ENCODE measurements at regions not wholly inside any gene's neighbourhood (a gene's known extent, or its start where the extent isn't known, plus 50 kb on each side); places are given as distances from the start of the nearest gene placed in this dataset.
"Not testable (repeated sequence)": the region's sequence is repeated elsewhere in the genome, so short reads cannot be mapped to it uniquely, and the experiment has no call there.

GRCh38 chr16:11418506-11418905 lies 73.2 kb downstream of the RMI2 start:
- H3K4me3 ChIP-seq (ENCODE audit: low read length): no peak overlapping the region
- no peaks in the 10 kb centered on the region for H3K9me3 ChIP-seq (ENCODE audit: insufficient read depth, low read depth, low read length)
- no peak overlapping the region for H3K9ac ChIP-seq (ENCODE audit: low read depth, low read length)
- no peak overlapping the region for H3K27ac ChIP-seq (ENCODE audit: low read depth, low read length)
- H3K27me3 ChIP-seq (ENCODE audit: insufficient read depth, low read length): no peaks in the 10 kb centered on the region
- peaks cover 6% of the 10 kb centered on the region; the same call in 1 of the 2 replicates for H3K4me1 ChIP-seq (ENCODE audit: insufficient read depth, low read length)
- 93% methylated on average over 4 of the region's 4 CpGs for WGBS
- no peaks in the 10 kb centered on the region for H3K36me3 ChIP-seq (ENCODE audit: insufficient read depth, low read length)

GRCh38 chr16:11420067-11420466 lies 74.8 kb downstream of the RMI2 start:
- H3K9me3 ChIP-seq (ENCODE audit: insufficient read depth, low read depth, low read length); H3K4me1 ChIP-seq (ENCODE audit: insufficient read depth, low read length); H3K4me3 ChIP-seq (ENCODE audit: low read length); H3K9ac ChIP-seq (ENCODE audit: low read depth, low read length); H3K36me3 ChIP-seq (ENCODE audit: insufficient read depth, low read length); H3K27ac ChIP-seq (ENCODE audit: low read depth, low read length); H3K27me3 ChIP-seq (ENCODE audit: insufficient read depth, low read length): not testable (repeated sequence)
- no CpG with 5 or more reads among the region's 4 CpGs for WGBS

GRCh38 chr16:11420895-11421294 lies 75.6 kb downstream of the RMI2 start:
- Histone ChIP-seq H3K27ac (ENCODE audit: low read depth, low read length) (no peak overlapping the region), H3K4me3 (ENCODE audit: low read length) (no peak overlapping the region), H3K4me1 (ENCODE audit: insufficient read depth, low read length) (no peaks in the 10 kb centered on the region), H3K9ac (ENCODE audit: low read depth, low read length) (no peak overlapping the region), H3K27me3 (ENCODE audit: insufficient read depth, low read length) (no peaks in the 10 kb centered on the region), H3K9me3 (ENCODE audit: insufficient read depth, low read depth, low read length) (no peaks in the 10 kb centered on the region), H3K36me3 (ENCODE audit: insufficient read depth, low read length) (no peaks in the 10 kb centered on the region)
- WGBS: 97% methylated on average over 3 of the region's 3 CpGs

- H3K27me3 ChIP-seq (ENCODE audit: insufficient read depth, low read length): no peaks in the 10 kb centered on the region
- H3K4me3 ChIP-seq (ENCODE audit: low read length): no peak overlapping the region
- H3K4me1 ChIP-seq (ENCODE audit: insufficient read depth, low read length): peaks cover 3% of the 10 kb centered on the region; the same call in 1 of the 2 replicates
- 91% methylated on average over 26 of the region's 26 CpGs for WGBS
- H3K9ac ChIP-seq (ENCODE audit: low read depth, low read length): no peak overlapping the region
- no peak overlapping the region for H3K27ac ChIP-seq (ENCODE audit: low read depth, low read length)
- no peaks in the 10 kb centered on the region for H3K9me3 ChIP-seq (ENCODE audit: insufficient read depth, low read depth, low read length)
- H3K36me3 ChIP-seq (ENCODE audit: insufficient read depth, low read length): no peaks in the 10 kb centered on the region
Measured at GRCh38 chr16:11422381-11423314, 77.4 kb downstream of the RMI2 start.

GRCh38 chr16:11423315-11424117 lies 78.3 kb downstream of the RMI2 start:
- Histone ChIP-seq H3K4me3 (ENCODE audit: low read length) (no peak overlapping the region), H3K4me1 (ENCODE audit: insufficient read depth, low read length) (peaks cover 7% of the 10 kb centered on the region; the same call in 1 of the 2 replicates), H3K36me3 (ENCODE audit: insufficient read depth, low read length) (no peaks in the 10 kb centered on the region), H3K27ac (ENCODE audit: low read depth, low read length) (no peak overlapping the region), H3K27me3 (ENCODE audit: insufficient read depth, low read length) (no peaks in the 10 kb centered on the region), H3K9me3 (ENCODE audit: insufficient read depth, low read depth, low read length) (no peaks in the 10 kb centered on the region), H3K9ac (ENCODE audit: low read depth, low read length) (no peak overlapping the region)
- whole genome bisulfite sequencing: 93% methylated on average over 24 of the region's 24 CpGs

GRCh38 chr16:11424118-11424460 lies 78.8 kb downstream of the RMI2 start:
- Histone ChIP-seq H3K4me1 (ENCODE audit: insufficient read depth, low read length) (peaks cover 7% of the 10 kb centered on the region; the same call in 1 of the 2 replicates), H3K4me3 (ENCODE audit: low read length) (no peak overlapping the region), H3K9me3 (ENCODE audit: insufficient read depth, low read depth, low read length) (no peaks in the 10 kb centered on the region), H3K27me3 (ENCODE audit: insufficient read depth, low read length) (no peaks in the 10 kb centered on the region), H3K27ac (ENCODE audit: low read depth, low read length) (no peak overlapping the region), H3K9ac (ENCODE audit: low read depth, low read length) (no peak overlapping the region), H3K36me3 (ENCODE audit: insufficient read depth, low read length) (no peaks in the 10 kb centered on the region)
- WGBS: 94% methylated on average over 15 of the region's 15 CpGs

- H3K27me3 ChIP-seq (ENCODE audit: insufficient read depth, low read length): no peaks in the 10 kb centered on the region
- H3K4me1 ChIP-seq (ENCODE audit: insufficient read depth, low read length): peaks cover 7% of the 10 kb centered on the region; the same call in 1 of the 2 replicates
- H3K27ac ChIP-seq (ENCODE audit: low read depth, low read length): no peak overlapping the region
- no peak overlapping the region for H3K4me3 ChIP-seq (ENCODE audit: low read length)
- no peaks in the 10 kb centered on the region for H3K9me3 ChIP-seq (ENCODE audit: insufficient read depth, low read depth, low read length)
- no peak overlapping the region for H3K9ac ChIP-seq (ENCODE audit: low read depth, low read length)
- H3K36me3 ChIP-seq (ENCODE audit: insufficient read depth, low read length): no peaks in the 10 kb centered on the region
- 91% methylated on average over 14 of the region's 14 CpGs for WGBS
Measured at GRCh38 chr16:11425140-11425539, 79.9 kb downstream of the RMI2 start.

GRCh38 chr16:11428623-11428953 lies 83.3 kb downstream of the RMI2 start:
- Histone ChIP-seq H3K4me1 (ENCODE audit: insufficient read depth, low read length) (peaks cover 7% of the 10 kb centered on the region; the same call in 1 of the 2 replicates), H3K4me3 (ENCODE audit: low read length) (no peak overlapping the region), H3K36me3 (ENCODE audit: insufficient read depth, low read length) (no peaks in the 10 kb centered on the region), H3K27me3 (ENCODE audit: insufficient read depth, low read length) (no peaks in the 10 kb centered on the region), H3K9ac (ENCODE audit: low read depth, low read length) (no peak overlapping the region), H3K27ac (ENCODE audit: low read depth, low read length) (no peak overlapping the region), H3K9me3 (ENCODE audit: insufficient read depth, low read depth, low read length) (no peaks in the 10 kb centered on the region)
- 94% methylated on average over 3 of the region's 4 CpGs for WGBS

- WGBS: 87% methylated on average over 6 of the region's 6 CpGs
- H3K9ac ChIP-seq (ENCODE audit: low read depth, low read length): no peak overlapping the region
- H3K4me3 ChIP-seq (ENCODE audit: low read length): no peak overlapping the region
Measured at GRCh38 chr16:11429123-11429522, 83.9 kb downstream of the RMI2 start.

GRCh38 chr16:11429823-11430222 lies 84.6 kb downstream of the RMI2 start:
- peaks cover 7% of the 10 kb centered on the region; the same call in 1 of the 2 replicates for H3K4me1 ChIP-seq (ENCODE audit: insufficient read depth, low read length)
- WGBS: 88% methylated on average over 6 of the region's 6 CpGs

More at GRCh38 chr16:11429123-11429522, 83.9 kb downstream of the RMI2 start:
- H3K4me1 ChIP-seq (ENCODE audit: insufficient read depth, low read length): peaks cover 7% of the 10 kb centered on the region; the same call in 1 of the 2 replicates
- no peak overlapping the region for H3K27ac ChIP-seq (ENCODE audit: low read depth, low read length)
- no peaks in the 10 kb centered on the region for H3K36me3 ChIP-seq (ENCODE audit: insufficient read depth, low read length)
- no peaks in the 10 kb centered on the region for H3K9me3 ChIP-seq (ENCODE audit: insufficient read depth, low read depth, low read length)
- no peaks in the 10 kb centered on the region for H3K27me3 ChIP-seq (ENCODE audit: insufficient read depth, low read length)

GRCh38 chr16:11430601-11431317 lies 85.5 kb downstream of the RMI2 start:
- Histone ChIP-seq H3K27ac (ENCODE audit: low read depth, low read length) (no peak overlapping the region), H3K27me3 (ENCODE audit: insufficient read depth, low read length) (no peaks in the 10 kb centered on the region), H3K9ac (ENCODE audit: low read depth, low read length) (no peak overlapping the region), H3K36me3 (ENCODE audit: insufficient read depth, low read length) (no peaks in the 10 kb centered on the region), H3K4me1 (ENCODE audit: insufficient read depth, low read length) (peaks cover 7% of the 10 kb centered on the region; the same call in 1 of the 2 replicates), H3K4me3 (ENCODE audit: low read length) (no peak overlapping the region), H3K9me3 (ENCODE audit: insufficient read depth, low read depth, low read length) (no peaks in the 10 kb centered on the region)
- 81% methylated on average over 11 of the region's 11 CpGs for whole genome bisulfite sequencing

More at GRCh38 chr16:11429823-11430222, 84.6 kb downstream of the RMI2 start:
- H3K36me3 ChIP-seq (ENCODE audit: insufficient read depth, low read length): no peaks in the 10 kb centered on the region
- H3K9ac ChIP-seq (ENCODE audit: low read depth, low read length): no peak overlapping the region
- no peak overlapping the region for H3K4me3 ChIP-seq (ENCODE audit: low read length)
- H3K27me3 ChIP-seq (ENCODE audit: insufficient read depth, low read length): no peaks in the 10 kb centered on the region
- no peak overlapping the region for H3K27ac ChIP-seq (ENCODE audit: low read depth, low read length)
- no peaks in the 10 kb centered on the region for H3K9me3 ChIP-seq (ENCODE audit: insufficient read depth, low read depth, low read length)

Data from HUES64 (cell line).